CD4-positive, CD25-positive, alpha-beta regulatory T cell (primary cell): ENCODE measurements at regions not wholly inside any gene's neighbourhood (a gene's known extent, or its start where the extent isn't known, plus 50 kb on each side); places are given as distances from the start of the nearest gene placed in this dataset.
"Not testable (repeated sequence)": the region's sequence is repeated elsewhere in the genome, so short reads cannot be mapped to it uniquely, and the experiment has no call there.

Experiments
- ATAC-seq, 2 donors: fragments of 150-1000 bp; cut with Tn5 transposase; one replicate each; pipeline ENCODE4 v1.10.0; 2021; ENCODE audit warnings: low read depth in 2 of 2, moderate number of reproducible peaks in 2 of 2, moderate library complexity in 1 of 2
- DNase-seq, 3 donors: peaks; one replicate each; pipeline versions ENCODE4 v3.0.0 to v3.0.0-alpha.2; 2012 to 2022; ENCODE audit warnings: mixed read lengths in 1 of 3
- H3K27ac ChIP-seq: one replicate; pipeline ENCODE4 v1.7.0; 2013; ENCODE audit warnings: mild to moderate bottlenecking, low read length; ENCODE audit not compliant: insufficient read depth, poor library complexity, severe bottlenecking
- H3K27me3 ChIP-seq: one replicate; pipeline ENCODE4 v1.7.0; 2013; ENCODE audit warnings: low read length; ENCODE audit not compliant: control insufficient read depth, insufficient read depth
- H3K36me3 ChIP-seq: one replicate; pipeline ENCODE4 v1.7.0; 2013; ENCODE audit warnings: mild to moderate bottlenecking, low read length, moderate library complexity; ENCODE audit not compliant: control insufficient read depth, insufficient read depth
- H3K4me1 ChIP-seq: 2 replicates; pipeline ENCODE4 v1.7.0; 2013; ENCODE audit warnings: mild to moderate bottlenecking, low read length; ENCODE audit not compliant: insufficient read depth, control insufficient read depth, poor library complexity, severe bottlenecking
- H3K4me3 ChIP-seq: one replicate; pipeline ENCODE4 v1.7.0; 2013; ENCODE audit warnings: low read depth, mild to moderate bottlenecking, low read length, moderate library complexity
- H3K9me3 ChIP-seq, 2 experiments: 1 replicate in 1 of 2; 2 replicates in 1 of 2; pipeline ENCODE4 v1.7.0; 2013; ENCODE audit warnings: low read length in 2 of 2, mild to moderate bottlenecking in 1 of 2, moderate library complexity in 1 of 2; ENCODE audit not compliant: control insufficient read depth in 2 of 2
- H3K27ac Mint-ChIP-seq, 3 donors: one replicate each; pipeline ENCODE4 v1.8.0; 2020 to 2022; ENCODE audit warnings: mild to moderate bottlenecking in 3 of 3, mixed read lengths in 3 of 3, moderate library complexity in 2 of 3
- H3K27me3 Mint-ChIP-seq: one replicate; pipeline ENCODE4 v1.8.0; 2022; ENCODE audit warnings: mild to moderate bottlenecking, mixed read lengths
- H3K36me3 Mint-ChIP-seq: one replicate; pipeline ENCODE4 v1.8.0; 2020; ENCODE audit warnings: mixed read lengths
- H3K4me1 Mint-ChIP-seq, 4 donors: one replicate each; pipeline ENCODE4 v1.8.0; 2020 to 2022; ENCODE audit warnings: mixed read lengths in 4 of 4, mild to moderate bottlenecking in 1 of 4
- H3K4me3 Mint-ChIP-seq, 4 donors: one replicate each; pipeline ENCODE4 v1.8.0; 2020 to 2022; ENCODE audit warnings: mild to moderate bottlenecking in 4 of 4, mixed read lengths in 4 of 4, moderate library complexity in 3 of 4
- H3K9me3 Mint-ChIP-seq, 7 donors: one replicate each; pipeline ENCODE4 v1.8.0; 2020 to 2022; ENCODE audit warnings: mixed read lengths in 7 of 7, mild to moderate bottlenecking in 3 of 7, moderate library complexity in 2 of 7

DNA sequence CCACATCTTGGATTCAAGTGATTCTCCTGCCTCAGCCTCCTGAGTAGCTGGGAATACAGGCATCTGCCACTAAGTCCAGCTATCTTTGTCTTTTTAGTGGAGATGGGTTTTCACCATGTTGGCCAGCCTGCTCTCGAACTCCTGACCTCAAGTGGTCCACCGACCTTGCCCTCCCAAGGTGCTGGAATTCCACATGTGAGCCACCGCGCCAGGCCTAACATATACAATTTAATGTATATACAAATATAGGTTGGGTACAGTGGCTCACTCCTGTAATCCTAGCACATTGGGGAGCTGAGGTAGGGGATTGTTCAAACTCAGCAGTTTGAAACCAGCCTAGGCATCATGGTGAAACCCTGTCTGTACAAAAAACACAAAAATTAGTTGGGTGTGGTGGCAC is 759.6 kb upstream of the ALG10B start:
- H3K4me3 Mint-ChIP-seq, H3K27me3 ChIP-seq, H3K27me3 Mint-ChIP-seq, H3K36me3 Mint-ChIP-seq, H3K4me1 Mint-ChIP-seq, H3K36me3 ChIP-seq, H3K4me1 ChIP-seq, H3K27ac Mint-ChIP-seq, ATAC-seq, H3K27ac ChIP-seq, H3K9me3 ChIP-seq, H3K4me3 ChIP-seq, DNase-seq: not testable (repeated sequence)
- H3K9me3 Mint-ChIP-seq: peaks cover 0 to 24% (median 9%) of the 10 kb centered on the region in 7 donors

- Histone ChIP-seq H3K27ac (no peak overlapping the region), H3K9me3 (peaks cover 0 to 4% of the 10 kb centered on the region in 2 experiments), H3K36me3 (no peaks in the 10 kb centered on the region), H3K27me3 (no peaks in the 10 kb centered on the region), H3K4me3 (no peak overlapping the region), H3K4me1 (no peaks in the 10 kb centered on the region)
- Mint-ChIP-seq H3K36me3 (no peaks in the 10 kb centered on the region), H3K4me3 (peak overlapping the region in 1 of 4 donors; percentile 61), H3K27me3 (no peaks in the 10 kb centered on the region), H3K27ac (no peak overlapping the region), H3K4me1 (no peaks in the 10 kb centered on the region), H3K9me3 (peaks cover 0 to 26% (median 11%) of the 10 kb centered on the region in 7 donors)
- ATAC-seq (no peak), DNase-seq (no peak)
Observed at GRCh38 chr12:37565112-37565511, 751.5 kb upstream of the ALG10B start.

DNA sequence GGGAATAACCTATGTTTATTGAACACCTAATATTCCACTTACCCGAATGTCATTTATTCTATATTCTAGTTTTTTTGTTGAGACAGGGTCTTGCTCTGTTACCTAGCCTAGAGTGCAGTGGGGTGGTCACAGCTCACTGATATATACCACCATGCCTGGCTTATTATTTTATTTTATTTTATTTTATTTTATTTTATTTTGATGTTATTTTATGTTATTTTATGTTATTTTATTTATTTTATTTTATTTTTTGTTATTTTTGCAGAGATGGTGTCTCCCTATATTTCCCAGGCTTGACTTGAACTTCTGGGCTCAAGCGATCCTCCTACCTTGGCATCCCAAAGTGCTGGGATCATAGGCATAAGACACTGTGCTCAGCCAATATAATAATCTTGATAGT is 746.0 kb upstream of the ALG10B start:
- H3K9me3 Mint-ChIP-seq: peaks cover 0 to 29% (median 13%) of the 10 kb centered on the region in 7 donors
- H3K36me3 Mint-ChIP-seq, DNase-seq, H3K4me3 ChIP-seq, H3K27me3 Mint-ChIP-seq, H3K4me1 Mint-ChIP-seq, H3K36me3 ChIP-seq, H3K4me3 Mint-ChIP-seq, H3K27ac ChIP-seq, H3K27me3 ChIP-seq, H3K27ac Mint-ChIP-seq, H3K9me3 ChIP-seq, H3K4me1 ChIP-seq, ATAC-seq: not testable (repeated sequence)
